Stimulated activated CD8-positive, alpha-beta memory T cell treated with anti-CD3 and anti-CD28 coated beads, Interleukin-7, amount 100 ng/mL, for 4 hours (primary cell): ENCODE measurements at regions not wholly inside any gene's neighbourhood (a gene's known extent, or its start where the extent isn't known, plus 50 kb on each side); places are given as distances from the start of the nearest gene placed in this dataset.
"Not testable (repeated sequence)": the region's sequence is repeated elsewhere in the genome, so short reads cannot be mapped to it uniquely, and the experiment has no call there.

ENCODE experiments used
- DNase-seq, 2 donors: peaks; one replicate each; pipeline ENCODE4 v3.0.0-alpha.2; 2020; ENCODE audit warnings: low read depth in 2 of 2

DNA sequence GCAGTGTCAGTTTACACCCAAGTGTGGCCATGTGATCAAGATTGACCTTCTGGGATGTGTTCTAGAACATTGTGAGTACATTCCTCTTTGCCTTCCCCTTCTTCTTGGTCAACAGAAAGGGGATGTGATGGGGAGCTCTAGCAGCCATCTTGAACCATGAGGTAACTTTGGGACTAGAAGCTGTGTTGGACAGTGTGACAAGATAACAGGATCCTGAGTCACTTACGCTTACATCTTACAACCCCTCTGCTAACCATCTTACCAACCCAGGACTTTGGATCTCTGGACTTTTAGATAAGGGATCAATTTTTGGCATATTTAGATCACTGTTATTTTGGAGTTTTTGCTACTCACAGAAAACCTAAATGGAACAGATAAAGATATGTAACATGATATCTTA is 625.6 kb downstream of the BCOR start:
- no peak for DNase-seq

GRCh38 chrX:39473812-39474211 is 623.9 kb downstream of the BCOR start:
- no peak for DNase-seq

- no peak for DNase-seq
Measured at GRCh38 chrX:39475372-39475771, 622.4 kb downstream of the BCOR start.

DNA sequence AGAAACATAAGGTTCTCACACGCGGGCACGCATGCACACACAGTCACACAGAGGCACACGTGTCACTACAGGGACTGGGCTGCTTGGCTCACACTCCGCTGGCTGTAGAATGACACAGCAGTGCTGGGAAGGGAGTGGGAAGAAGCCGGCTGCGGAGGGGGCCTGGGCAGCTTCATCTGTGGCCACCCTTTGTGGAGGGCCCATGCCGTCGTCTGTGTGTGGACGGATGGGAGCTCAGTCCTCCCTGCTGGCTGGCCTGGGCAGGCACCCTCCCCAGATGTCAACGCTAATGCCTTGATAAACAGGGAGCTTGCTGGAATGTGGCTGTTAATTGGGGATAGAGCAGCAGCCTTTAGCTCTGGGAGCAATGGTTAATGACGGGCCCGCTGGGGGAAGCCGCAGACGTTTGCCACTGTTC is 621.1 kb downstream of the BCOR start:
- no peak for DNase-seq

DNA sequence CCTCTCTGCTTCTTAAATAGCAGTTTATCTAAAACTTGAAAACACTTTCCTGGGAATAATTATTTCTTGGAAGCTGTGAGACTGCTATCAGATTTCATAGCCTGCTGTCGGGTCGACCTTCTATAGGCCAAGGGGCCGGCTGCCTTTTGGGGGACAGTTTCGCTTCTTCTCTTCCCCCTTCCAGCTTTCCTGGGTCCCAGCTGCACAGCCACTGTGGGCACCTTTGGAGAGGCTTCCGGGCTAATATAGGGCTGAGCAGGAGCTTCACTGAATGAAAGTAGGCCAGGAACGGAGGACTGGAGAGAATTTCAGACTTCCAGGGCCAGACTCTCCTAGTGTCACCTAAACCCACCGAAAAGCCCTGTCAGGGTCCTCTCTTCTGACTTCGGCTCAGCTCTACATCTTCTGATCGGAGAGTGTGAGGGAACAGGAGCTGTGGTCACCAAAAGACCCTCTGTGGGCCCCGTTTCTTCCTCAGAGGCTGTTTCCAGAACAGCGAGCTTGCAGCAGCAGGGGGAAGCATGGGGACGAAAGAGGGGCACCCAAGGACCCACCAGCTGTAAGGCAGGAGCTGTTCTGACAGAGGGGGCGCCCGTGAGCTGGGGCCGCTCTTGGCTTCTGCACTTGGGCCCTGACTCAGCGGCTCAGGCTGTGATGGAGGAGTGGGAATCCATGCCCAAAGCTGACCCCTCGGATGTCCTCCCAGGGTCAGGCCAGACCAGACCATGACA is 620.6 kb downstream of the BCOR start:
- no peak for DNase-seq

GRCh38 chrX:39477762-39478120 is 620.0 kb downstream of the BCOR start:
- no peak for DNase-seq

- DNase-seq, result no peak
Measured at GRCh38 chrX:39479856-39480255, 617.9 kb downstream of the BCOR start.

GRCh38 chrX:39480963-39481362 is 616.8 kb downstream of the BCOR start:
- DNase-seq, result no peak

DNA sequence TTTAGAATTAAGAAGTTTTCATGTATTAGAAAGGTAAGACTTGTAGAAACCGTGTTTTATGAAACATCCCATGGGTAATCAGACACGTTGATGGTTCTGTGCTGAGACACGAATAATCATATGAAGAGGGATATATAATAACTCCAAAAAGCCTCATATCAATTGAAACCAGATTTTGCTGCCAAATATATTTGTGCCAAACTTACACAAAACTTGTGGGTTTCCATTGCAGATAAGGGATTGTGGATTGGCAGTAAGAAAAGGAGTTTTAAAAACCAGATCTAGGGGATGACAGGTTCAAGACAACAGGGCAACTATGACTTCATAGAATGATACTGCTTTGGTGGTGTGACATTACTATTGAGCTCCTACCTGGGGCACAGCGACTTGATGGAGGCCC is 616.1 kb downstream of the BCOR start:
- no peak for DNase-seq

DNA sequence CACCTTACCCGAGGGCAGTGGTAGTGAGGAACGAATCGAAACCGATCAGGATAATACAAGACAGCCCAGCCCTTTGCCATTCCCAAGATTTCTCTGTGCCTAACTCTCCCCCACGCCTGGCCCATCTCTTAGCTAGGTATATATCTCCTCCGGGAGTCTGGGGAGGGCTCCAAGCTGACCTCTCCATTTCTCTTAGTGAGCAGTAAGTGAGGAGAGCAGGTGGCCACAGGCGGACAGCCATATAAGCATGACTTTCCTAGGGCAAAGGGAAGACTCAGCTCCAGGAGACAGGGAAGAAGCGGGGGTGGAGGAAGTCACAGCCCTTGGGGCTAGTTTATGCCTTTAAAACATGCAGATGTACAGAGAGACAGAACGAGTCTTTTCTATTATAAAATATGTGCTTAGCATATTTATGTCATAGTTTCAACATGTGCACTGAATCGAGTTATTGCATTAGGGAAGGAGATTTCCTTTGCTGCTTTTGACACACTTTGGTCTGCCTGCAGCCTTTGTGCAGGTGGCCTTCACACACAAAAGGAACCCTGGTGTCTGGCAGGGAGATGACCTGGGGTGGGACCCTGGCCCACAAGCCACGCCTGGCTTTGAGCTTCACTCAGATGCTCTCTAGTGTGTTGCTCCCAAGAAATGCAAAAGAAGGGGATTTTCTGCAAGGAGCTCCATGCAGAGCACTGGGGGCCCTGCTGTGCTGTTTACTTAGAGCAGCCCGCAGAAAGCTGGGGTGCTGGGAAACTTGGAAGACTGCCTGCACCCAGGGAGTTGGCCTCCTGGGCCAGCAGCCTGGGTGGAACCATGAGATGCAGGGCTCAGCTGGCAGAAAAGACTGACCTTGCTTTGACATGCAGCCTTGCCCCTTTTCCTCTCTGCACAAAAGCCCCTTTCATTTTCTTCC is 613.3 kb downstream of the BCOR start:
- no peak for DNase-seq

GRCh38 chrX:39487166-39487968 is 610.4 kb downstream of the BCOR start:
- DNase-seq, result no peak

GRCh38 chrX:39487969-39488330 is 609.8 kb downstream of the BCOR start:
- no peak for DNase-seq

DNA sequence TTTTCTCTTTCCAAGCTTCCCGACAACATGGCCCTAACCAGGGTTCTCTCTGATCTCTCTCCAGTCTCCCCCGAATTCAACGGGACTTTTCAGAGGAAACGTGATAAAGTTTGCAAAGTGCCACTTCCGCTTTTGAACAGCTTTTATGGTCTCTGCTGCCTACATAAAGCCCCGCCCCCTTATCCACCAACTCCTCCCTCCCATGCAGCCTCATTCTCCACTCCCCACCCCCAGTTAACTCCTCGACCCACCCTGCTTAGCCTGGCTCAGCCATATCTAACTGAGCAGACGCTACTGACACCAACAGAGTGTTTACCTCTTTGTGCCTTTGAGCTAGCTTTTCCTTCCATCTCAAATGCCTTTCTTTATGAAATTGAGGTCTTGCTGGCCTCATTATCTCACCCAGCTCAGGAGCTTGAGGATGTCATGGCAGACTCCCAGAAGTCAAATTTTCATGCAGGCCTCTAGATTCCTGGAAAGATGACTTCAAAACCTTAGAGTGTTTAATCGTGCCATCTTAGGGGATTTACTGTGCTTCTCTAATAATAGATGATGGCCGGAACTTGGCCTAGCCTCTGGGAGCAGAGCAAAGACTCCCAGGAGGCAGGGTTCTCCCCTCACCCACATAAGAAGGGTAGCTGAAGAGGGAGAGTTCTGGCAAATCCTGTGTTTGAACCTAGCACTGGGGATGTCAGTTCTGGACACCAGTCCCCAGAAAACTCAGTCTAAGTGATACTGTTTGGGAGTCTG is 606.0 kb downstream of the BCOR start:
- DNase-seq, result peak; percentile 40 to 46

DNA sequence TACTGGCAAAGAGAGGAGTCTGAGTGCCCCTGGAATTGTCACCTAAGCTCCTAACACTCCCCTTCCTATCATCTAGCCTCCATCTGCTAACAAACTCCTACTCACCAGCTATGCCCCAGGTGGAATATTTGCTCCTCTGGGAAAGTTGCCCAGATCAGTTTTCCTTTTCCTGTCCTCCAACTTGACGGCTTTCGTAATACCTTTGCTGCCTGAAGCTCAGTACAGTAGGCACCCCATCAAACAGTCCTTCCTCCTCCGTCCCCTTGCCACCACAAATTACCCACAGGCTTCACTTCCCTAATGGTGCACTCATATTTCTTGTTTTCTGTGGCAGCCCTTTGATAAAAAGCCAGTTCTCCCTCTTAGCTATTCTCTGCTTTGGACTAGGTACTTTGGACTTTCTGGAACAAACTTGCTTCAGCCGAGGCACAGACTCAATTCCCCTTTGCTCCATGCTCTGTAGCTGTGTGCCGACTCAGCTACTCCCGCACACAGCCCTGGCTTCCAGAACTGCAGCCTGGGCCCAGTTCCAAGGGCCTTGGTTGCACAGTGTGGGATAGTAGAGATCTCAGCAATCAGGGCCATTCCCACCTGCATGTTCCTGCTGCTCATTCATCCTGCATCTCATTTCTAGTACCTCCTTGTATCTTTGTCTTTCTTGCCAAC is 605.1 kb downstream of the BCOR start:
- no peak for DNase-seq

- DNase-seq, result no peak
Measured at GRCh38 chrX:39493168-39493567, 604.6 kb downstream of the BCOR start.

GRCh38 chrX:39497117-39497516 is 600.6 kb downstream of the BCOR start:
- not testable (repeated sequence) for DNase-seq

DNA sequence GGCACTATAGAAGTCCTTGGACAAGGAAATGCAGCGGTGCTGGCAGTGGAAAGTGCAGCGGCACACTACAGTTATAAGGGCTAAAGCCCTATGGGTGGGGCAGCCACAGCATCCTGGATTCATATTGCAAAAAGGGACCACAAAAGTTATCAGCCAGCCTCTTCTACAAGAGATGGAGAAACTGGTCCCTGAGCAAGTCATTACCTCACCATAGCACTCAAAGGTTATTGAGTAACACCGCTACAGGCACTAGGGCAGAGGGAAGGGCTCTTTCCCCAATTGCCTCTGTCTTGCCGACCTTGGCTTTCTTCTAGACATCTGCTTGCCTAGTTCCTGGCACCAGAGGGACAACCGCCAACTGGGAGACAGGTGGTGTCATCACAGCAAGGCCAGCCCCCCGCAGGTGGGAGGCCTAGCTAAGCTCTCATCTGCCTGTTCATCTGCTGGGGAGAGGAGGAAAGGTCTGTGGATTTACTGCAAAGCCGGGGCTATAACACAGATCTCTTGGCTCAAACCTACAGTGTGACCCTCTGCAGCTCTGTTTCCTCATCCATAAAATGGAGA is 600.0 kb downstream of the BCOR start:
- DNase-seq, result no peak

- DNase-seq, result no peak
Measured at GRCh38 chrX:39499996-39500395, 597.8 kb downstream of the BCOR start.

DNA sequence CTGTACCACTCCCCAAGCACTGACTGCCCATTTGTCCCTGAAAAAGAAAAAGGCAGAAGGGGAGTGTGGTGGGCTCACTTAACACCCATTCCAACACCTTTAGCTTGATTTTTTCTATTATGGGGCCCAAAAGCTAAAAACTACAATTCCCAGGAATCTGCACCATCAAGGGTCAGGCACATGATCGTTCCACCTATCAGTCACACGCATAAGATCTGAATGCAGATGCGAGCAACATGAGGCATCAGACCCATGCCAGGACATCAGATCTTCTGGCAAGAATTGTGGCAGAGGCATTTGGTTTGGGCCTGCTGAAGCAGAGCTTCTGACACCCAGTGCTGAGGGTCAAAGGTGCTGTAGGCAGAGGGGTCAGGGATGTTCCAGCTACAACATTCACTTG is 595.9 kb downstream of the BCOR start:
- no peak for DNase-seq

DNA sequence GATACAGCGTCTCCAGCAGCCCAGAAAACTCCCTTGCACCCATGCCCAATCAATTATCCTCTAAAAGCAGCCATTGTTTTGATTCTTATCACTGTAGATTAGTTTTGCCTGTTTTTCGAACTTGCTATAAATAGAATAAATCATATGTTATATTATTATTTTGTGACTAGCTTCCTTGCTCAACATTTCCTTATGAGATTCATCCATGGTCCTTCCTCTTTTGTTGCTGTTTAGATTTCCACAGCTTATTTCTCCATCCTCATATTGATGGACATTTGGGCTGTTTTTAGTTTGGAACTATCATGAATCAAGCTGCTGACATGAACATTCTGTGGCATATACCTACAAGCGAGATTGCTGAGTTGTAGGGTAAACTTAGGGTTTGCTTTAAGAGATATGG is 595.3 kb downstream of the BCOR start:
- DNase-seq, result no peak

GRCh38 chrX:39504227-39504626 is 593.5 kb downstream of the BCOR start:
- no peak for DNase-seq
